KMS-11 (cell line): ENCODE measurements at regions not wholly inside any gene's neighbourhood (a gene's known extent, or its start where the extent isn't known, plus 50 kb on each side); places are given as distances from the start of the nearest gene placed in this dataset.

Source experiments
- H2AFZ ChIP-seq: fragments of 200-600 bp; sonication (generic); 2 replicates; pipeline ENCODE4 v1.6.1; 2016; ENCODE audit warnings: antibody characterized with exemption, mixed run types, low read depth
- H3K27ac ChIP-seq: fragments of 200-600 bp; sonication (generic); 2 replicates; pipeline ENCODE4 v1.6.1; 2016; ENCODE audit warnings: mild to moderate bottlenecking, mixed run types
- H3K27me3 ChIP-seq: fragments of 200-600 bp; sonication (generic); 2 replicates; pipeline ENCODE4 v1.6.1; 2017; ENCODE audit warnings: mild to moderate bottlenecking, low read depth, mixed run types, moderate library complexity; ENCODE audit not compliant: insufficient read depth
- H3K36me3 ChIP-seq: fragments of 200-600 bp; sonication (generic); 2 replicates; pipeline ENCODE4 v1.6.1; 2017; ENCODE audit warnings: mild to moderate bottlenecking, mixed run types; ENCODE audit not compliant: insufficient read depth
- H3K4me1 ChIP-seq: fragments of 200-600 bp; sonication (generic); 2 replicates; pipeline ENCODE4 v1.6.1; 2016; ENCODE audit warnings: mild to moderate bottlenecking, low read depth, mixed run types; ENCODE audit not compliant: poor library complexity, severe bottlenecking
- H3K4me2 ChIP-seq: fragments of 200-600 bp; sonication (generic); 2 replicates; pipeline ENCODE4 v1.7.0; 2016; ENCODE audit warnings: mild to moderate bottlenecking, mixed run types
- H3K4me3 ChIP-seq: fragments of 200-600 bp; sonication (generic); IDR thresholded peaks from 2 replicates; pipeline ENCODE4 v1.6.1; 2017; ENCODE audit warnings: low read depth, low read length, mixed read lengths; ENCODE audit not compliant: insufficient read depth
- H3K79me2 ChIP-seq: fragments of 200-600 bp; sonication (generic); 2 replicates; pipeline ENCODE4 v1.6.1; 2016; ENCODE audit warnings: low read depth, mixed run types; ENCODE audit not compliant: insufficient read depth
- H3K9ac ChIP-seq: fragments of 200-600 bp; sonication (generic); 2 replicates; pipeline ENCODE4 v1.6.1; 2016; ENCODE audit warnings: mild to moderate bottlenecking, mixed run types
- H4K20me1 ChIP-seq: fragments of 200-600 bp; sonication (generic); 2 replicates; pipeline ENCODE4 v1.6.1; 2016; ENCODE audit warnings: mild to moderate bottlenecking, mixed run types; ENCODE audit not compliant: insufficient read depth
- CTCF ChIP-seq: fragments of 200-600 bp; sonication (generic); conservative IDR thresholded peaks from 2 replicates; pipeline ENCODE4 v1.6.1; 2017; ENCODE audit warnings: low read depth, mild to moderate bottlenecking, antibody characterized with exemption, low read length, moderate library complexity, mixed read lengths

- Histone ChIP-seq H3K4me1 (no peaks in the 10 kb centered on the region), H3K27me3 (no peaks in the 10 kb centered on the region), H4K20me1 (no peaks in the 10 kb centered on the region), H3K4me2 (no peak overlapping the region), H3K36me3 (no peaks in the 10 kb centered on the region), H3K4me3 (no peak overlapping the region), H3K9ac (no peak overlapping the region), H3K27ac (no peak overlapping the region), H3K79me2 (no peaks in the 10 kb centered on the region), H2AFZ (no peak overlapping the region)
- TF ChIP-seq CTCF, result no peak
These were observed 728.3 kb downstream of the METTL15 start for GRCh38 chr11:28836285-28837081.

GRCh38 chr11:28835790-28836189 is 727.6 kb downstream of the METTL15 start:
- Histone ChIP-seq H3K4me3 (no peak overlapping the region), H2AFZ (no peak overlapping the region), H3K79me2 (no peaks in the 10 kb centered on the region), H3K27ac (no peak overlapping the region), H3K27me3 (no peaks in the 10 kb centered on the region), H4K20me1 (no peaks in the 10 kb centered on the region), H3K36me3 (no peaks in the 10 kb centered on the region), H3K9ac (no peak overlapping the region), H3K4me1 (no peaks in the 10 kb centered on the region), H3K4me2 (no peak overlapping the region)
- no peak for TF ChIP-seq CTCF

- Histone ChIP-seq H3K4me3 (no peak overlapping the region), H3K27me3 (no peaks in the 10 kb centered on the region), H3K79me2 (no peaks in the 10 kb centered on the region), H3K4me1 (no peaks in the 10 kb centered on the region), H3K4me2 (no peak overlapping the region), H3K9ac (no peak overlapping the region), H3K36me3 (no peaks in the 10 kb centered on the region), H2AFZ (no peak overlapping the region), H3K27ac (no peak overlapping the region), H4K20me1 (no peaks in the 10 kb centered on the region)
- no peak for TF ChIP-seq CTCF
These were observed 727.1 kb downstream of the METTL15 start for GRCh38 chr11:28835317-28835716.

GRCh38 chr11:28834877-28835276 is 726.7 kb downstream of the METTL15 start:
- Histone ChIP-seq H3K4me2 (no peak overlapping the region), H3K79me2 (no peaks in the 10 kb centered on the region), H3K36me3 (no peaks in the 10 kb centered on the region), H2AFZ (no peak overlapping the region), H3K4me1 (no peaks in the 10 kb centered on the region), H3K27me3 (no peaks in the 10 kb centered on the region), H3K4me3 (no peak overlapping the region), H3K9ac (no peak overlapping the region), H3K27ac (no peak overlapping the region), H4K20me1 (no peaks in the 10 kb centered on the region)
- TF ChIP-seq CTCF, result no peak
